ENCODE measurements at regions not wholly inside any gene's neighbourhood (a gene's known extent, or its start where the extent isn't known, plus 50 kb on each side); places are given as distances from the start of the nearest gene placed in this dataset.

DNA sequence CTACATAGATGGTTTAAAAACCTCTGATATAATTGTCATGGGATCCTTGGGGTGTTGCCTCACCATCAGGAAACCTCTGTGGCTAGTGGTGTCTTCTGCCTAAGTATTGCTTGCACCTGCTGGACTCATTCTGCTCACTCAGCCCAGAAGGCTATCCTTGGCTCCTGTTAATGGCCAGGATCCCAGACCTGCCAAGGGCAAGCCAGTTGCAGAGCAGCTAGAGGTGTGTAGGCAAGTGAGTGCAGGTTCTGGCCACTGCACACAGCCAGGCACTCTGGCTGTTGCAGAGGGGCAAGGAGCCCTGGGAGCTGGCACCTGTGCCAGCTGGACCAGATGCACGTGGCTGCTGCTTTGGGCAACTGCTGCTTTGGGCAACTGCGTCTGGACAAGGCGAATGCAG, 1125.8 kb downstream of the SI start:
- no peak overlapping the region for H3K4me3 ChIP-seq (ENCODE audit: low read length)
- DNase-seq (ENCODE audit: low read depth) = no peak
- no peak for TF ChIP-seq CTCF (conservative IDR thresholded peaks at IDR 0.05; ENCODE audit: low read length)

GRCh38 chr3:163951397-163951987, 1126.8 kb downstream of the SI start:
- no peak overlapping the region for H3K4me3 ChIP-seq (ENCODE audit: low read length)
- no peak for DNase-seq (ENCODE audit: low read depth)
- no peak for TF ChIP-seq CTCF (conservative IDR thresholded peaks at IDR 0.05; ENCODE audit: low read length)

GRCh38 chr3:163946785-163947184, 1131.5 kb downstream of the SI start:
- no peak for DNase-seq (ENCODE audit: low read depth)
- H3K4me3 ChIP-seq (ENCODE audit: low read length) = no peak overlapping the region
- no peak for TF ChIP-seq CTCF (conservative IDR thresholded peaks at IDR 0.05; ENCODE audit: low read length)

- no peak for DNase-seq (ENCODE audit: low read depth)
- no peak overlapping the region for H3K4me3 ChIP-seq (ENCODE audit: low read length)
- no peak for TF ChIP-seq CTCF (conservative IDR thresholded peaks at IDR 0.05; ENCODE audit: low read length)
Measured at GRCh38 chr3:163943664-163944063, 1134.6 kb downstream of the SI start.

DNA sequence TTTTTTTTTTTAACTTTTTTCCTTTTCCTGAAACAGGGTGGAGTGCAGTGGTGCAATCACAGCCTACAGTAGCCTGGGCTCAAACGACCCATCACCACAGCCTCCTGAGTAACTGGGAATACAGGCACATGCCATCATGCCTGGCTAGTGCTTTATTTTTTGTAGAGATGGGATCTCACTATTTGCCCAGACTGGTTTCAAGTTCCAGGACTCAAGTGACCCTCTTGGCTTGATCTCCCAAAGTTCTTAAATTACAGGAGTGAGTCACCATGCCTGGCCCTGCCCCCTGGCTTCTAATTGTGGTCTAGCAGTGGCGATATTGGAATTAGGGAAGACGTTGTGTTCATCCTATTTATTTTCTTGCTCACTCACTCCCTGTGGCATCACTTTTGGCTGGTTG, 1138.4 kb downstream of the SI start:
- no peak for TF ChIP-seq CTCF (conservative IDR thresholded peaks at IDR 0.05; ENCODE audit: low read length)
- DNase-seq (ENCODE audit: low read depth) = no peak
- no peak overlapping the region for H3K4me3 ChIP-seq (ENCODE audit: low read length)

DNA sequence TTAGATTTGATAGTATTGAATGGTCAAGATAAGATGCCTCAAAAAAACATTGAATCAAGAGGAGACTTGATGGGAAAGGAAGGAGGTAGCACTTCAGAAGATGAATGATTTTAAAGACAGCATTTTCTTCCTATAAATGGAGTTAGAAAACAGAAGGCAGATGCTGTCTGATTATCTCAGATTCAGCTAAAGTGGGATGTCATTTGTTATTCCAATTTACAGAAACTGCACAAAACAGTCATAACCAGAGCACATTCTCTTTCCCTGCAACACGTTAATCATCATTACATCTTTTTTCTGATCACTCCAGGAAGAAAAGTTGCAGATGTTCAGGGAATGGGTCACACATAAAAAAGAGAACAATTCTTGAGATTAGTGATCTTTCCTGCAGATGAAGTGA, 1141.8 kb downstream of the SI start:
- no peak for DNase-seq (ENCODE audit: low read depth)
- TF ChIP-seq CTCF (conservative IDR thresholded peaks at IDR 0.05; ENCODE audit: low read length) = no peak

DNA sequence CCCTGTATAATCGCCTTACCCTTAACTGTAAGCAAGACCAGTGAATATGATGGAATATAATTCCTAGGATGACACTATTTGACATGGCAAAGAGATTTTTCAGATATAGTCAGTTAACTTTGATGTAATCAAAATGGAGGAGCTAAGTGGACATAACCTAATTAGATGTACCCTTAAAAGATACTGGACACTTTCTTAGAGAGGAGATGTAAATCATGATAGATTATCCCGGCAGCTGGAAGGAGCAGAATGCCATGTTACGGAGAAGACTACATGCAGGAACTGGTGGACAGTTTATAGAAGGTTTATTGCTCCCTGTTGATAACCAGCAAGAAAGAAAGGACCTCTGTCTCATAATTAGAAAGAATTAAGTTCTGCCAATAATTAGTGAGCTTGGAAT, 1142.9 kb downstream of the SI start:
- no peak for DNase-seq (ENCODE audit: low read depth)
- TF ChIP-seq CTCF (conservative IDR thresholded peaks at IDR 0.05; ENCODE audit: low read length) = no peak

More for the DNA sequence above, 1141.8 kb downstream of the SI start:
- no peak overlapping the region for H3K4me3 ChIP-seq (ENCODE audit: low read length)

More for the DNA sequence above, 1142.9 kb downstream of the SI start:
- H3K4me3 ChIP-seq (ENCODE audit: low read length) = no peak overlapping the region
